ENCODE measurements at regions not wholly inside any gene's neighbourhood (a gene's known extent, or its start where the extent isn't known, plus 50 kb on each side); places are given as distances from the start of the nearest gene placed in this dataset.
"Not testable (repeated sequence)": the region's sequence is repeated elsewhere in the genome, so short reads cannot be mapped to it uniquely, and the experiment has no call there.

- H3K27me3 ChIP-seq, result no peaks in the 10 kb centered on the region
- H3K36me3 ChIP-seq, result no peaks in the 10 kb centered on the region
- H3K27ac ChIP-seq, result no peak overlapping the region
- no peak for DNase-seq (ENCODE audit: low spot score)
- no peak overlapping the region for H3K4me3 ChIP-seq
- H3K9me3 ChIP-seq, result no peaks in the 10 kb centered on the region
- no peaks in the 10 kb centered on the region for H3K4me1 ChIP-seq
- no peak for TF ChIP-seq CTCF (IDR thresholded peaks at IDR 0.05)
These were observed 100.7 kb upstream of the PRKCQ start for GRCh38 chr10:6680735-6681134.

- no peak for TF ChIP-seq CTCF (IDR thresholded peaks at IDR 0.05)
- no peaks in the 10 kb centered on the region for H3K4me1 ChIP-seq
- H3K27me3 ChIP-seq, result no peaks in the 10 kb centered on the region
These were observed 98.9 kb upstream of the PRKCQ start for GRCh38 chr10:6678956-6679355.

GRCh38 chr10:6678211-6678803 is 98.2 kb upstream of the PRKCQ start:
- H3K4me1 ChIP-seq, result no peaks in the 10 kb centered on the region
- no peak for DNase-seq (ENCODE audit: low spot score)

More at GRCh38 chr10:6678956-6679355, 98.9 kb upstream of the PRKCQ start:
- no peaks in the 10 kb centered on the region for H3K36me3 ChIP-seq
- no peaks in the 10 kb centered on the region for H3K9me3 ChIP-seq
- no peak overlapping the region for H3K27ac ChIP-seq
- H3K4me3 ChIP-seq, result no peak overlapping the region
- DNase-seq (ENCODE audit: low spot score), result no peak

GRCh38 chr10:6677129-6677528 is 97.1 kb upstream of the PRKCQ start:
- DNase-seq (ENCODE audit: low spot score); H3K27me3 ChIP-seq; H3K9me3 ChIP-seq; H3K4me3 ChIP-seq; H3K27ac ChIP-seq; H3K4me1 ChIP-seq; H3K36me3 ChIP-seq: not testable (repeated sequence)

More at GRCh38 chr10:6678211-6678803, 98.2 kb upstream of the PRKCQ start:
- peak; percentile 28 to 72 for TF ChIP-seq CTCF (IDR thresholded peaks at IDR 0.05)
- H3K27me3 ChIP-seq, result no peaks in the 10 kb centered on the region
- no peaks in the 10 kb centered on the region for H3K36me3 ChIP-seq
- no peaks in the 10 kb centered on the region for H3K9me3 ChIP-seq
- no peak overlapping the region for H3K4me3 ChIP-seq
- H3K27ac ChIP-seq, result no peak overlapping the region

- no peaks in the 10 kb centered on the region for H3K27me3 ChIP-seq
- TF ChIP-seq CTCF (IDR thresholded peaks at IDR 0.05), result no peak
- H3K4me1 ChIP-seq, result no peaks in the 10 kb centered on the region
- DNase-seq (ENCODE audit: low spot score), result no peak
- H3K27ac ChIP-seq, result no peak overlapping the region
- no peaks in the 10 kb centered on the region for H3K36me3 ChIP-seq
- H3K4me3 ChIP-seq, result no peak overlapping the region
- no peaks in the 10 kb centered on the region for H3K9me3 ChIP-seq
These were observed 94.2 kb upstream of the PRKCQ start for GRCh38 chr10:6674291-6674690.

GRCh38 chr10:6671976-6672375 is 91.9 kb upstream of the PRKCQ start:
- Histone ChIP-seq H3K36me3 (no peaks in the 10 kb centered on the region), H3K9me3 (no peaks in the 10 kb centered on the region), H3K27ac (no peak overlapping the region), H3K4me1 (no peaks in the 10 kb centered on the region), H3K4me3 (no peak overlapping the region), H3K27me3 (no peaks in the 10 kb centered on the region)
- TF ChIP-seq CTCF (IDR thresholded peaks at IDR 0.05), result no peak
- no peak for DNase-seq (ENCODE audit: low spot score)

Data from right atrium auricular region (tissue), 2 donors.